ENCODE measurements at regions not wholly inside any gene's neighbourhood (a gene's known extent, or its start where the extent isn't known, plus 50 kb on each side); places are given as distances from the start of the nearest gene placed in this dataset.

DNA sequence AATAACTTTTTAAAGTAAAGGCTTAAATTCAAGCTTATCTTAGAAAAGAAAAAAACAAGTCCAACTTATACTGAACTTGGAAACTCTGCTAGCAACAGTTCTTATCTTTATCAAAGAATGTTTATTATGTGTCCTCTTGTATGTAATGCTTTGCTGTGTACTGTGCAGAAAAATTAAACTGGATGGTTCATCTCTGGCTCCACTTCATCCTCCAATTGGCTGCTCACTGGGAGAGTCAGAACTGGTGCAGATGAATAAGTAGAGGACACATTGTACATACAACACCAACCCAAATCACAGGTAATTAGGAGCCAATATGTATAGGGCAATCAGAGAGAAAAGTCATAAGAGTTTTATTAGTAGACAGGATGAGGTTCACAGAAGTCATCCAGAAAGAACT lies 123.6 kb upstream of the NAP1L1 start:
- Histone ChIP-seq H3K4me3 (no peak overlapping the region), H3K27ac (no peak overlapping the region), H3K9me3 (no peaks in the 10 kb centered on the region), H3K4me1 (no peaks in the 10 kb centered on the region), H3K27me3 (no peaks in the 10 kb centered on the region), H3K36me3 (no peaks in the 10 kb centered on the region)
- TF ChIP-seq, protein P1, sequence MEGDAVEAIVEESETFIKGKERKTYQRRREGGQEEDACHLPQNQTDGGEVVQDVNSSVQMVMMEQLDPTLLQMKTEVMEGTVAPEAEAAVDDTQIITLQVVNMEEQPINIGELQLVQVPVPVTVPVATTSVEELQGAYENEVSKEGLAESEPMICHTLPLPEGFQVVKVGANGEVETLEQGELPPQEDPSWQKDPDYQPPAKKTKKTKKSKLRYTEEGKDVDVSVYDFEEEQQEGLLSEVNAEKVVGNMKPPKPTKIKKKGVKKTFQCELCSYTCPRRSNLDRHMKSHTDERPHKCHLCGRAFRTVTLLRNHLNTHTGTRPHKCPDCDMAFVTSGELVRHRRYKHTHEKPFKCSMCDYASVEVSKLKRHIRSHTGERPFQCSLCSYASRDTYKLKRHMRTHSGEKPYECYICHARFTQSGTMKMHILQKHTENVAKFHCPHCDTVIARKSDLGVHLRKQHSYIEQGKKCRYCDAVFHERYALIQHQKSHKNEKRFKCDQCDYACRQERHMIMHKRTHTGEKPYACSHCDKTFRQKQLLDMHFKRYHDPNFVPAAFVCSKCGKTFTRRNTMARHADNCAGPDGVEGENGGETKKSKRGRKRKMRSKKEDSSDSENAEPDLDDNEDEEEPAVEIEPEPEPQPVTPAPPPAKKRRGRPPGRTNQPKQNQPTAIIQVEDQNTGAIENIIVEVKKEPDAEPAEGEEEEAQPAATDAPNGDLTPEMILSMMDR (IDR thresholded peaks at IDR 0.05) = no peak
- TF ChIP-seq POLR2A (IDR thresholded peaks at IDR 0.05) = no peak
- no peak for DNase-seq
- intact Hi-C loops (cut with DNase I) = no loop called here

DNA sequence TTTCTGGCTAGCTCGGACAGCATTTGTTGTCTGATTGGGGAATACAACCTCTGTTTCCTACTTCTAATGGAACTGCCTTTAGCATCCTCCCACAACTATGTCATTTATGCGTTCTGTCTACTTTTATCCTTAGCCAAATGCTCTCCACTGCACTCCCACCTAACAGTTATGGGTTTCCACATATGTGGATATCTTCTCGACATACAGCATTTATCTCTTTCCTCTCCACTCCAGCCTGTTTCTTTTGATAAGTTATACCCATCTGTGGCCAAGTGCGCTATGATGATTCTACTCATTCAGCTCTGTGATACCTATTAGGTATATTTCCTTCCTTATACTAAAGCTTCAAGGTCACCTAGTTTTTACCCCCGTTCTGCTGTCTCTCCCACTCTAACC lies 122.2 kb upstream of the NAP1L1 start:
- no peaks in the 10 kb centered on the region for H3K9me3 ChIP-seq
- no peak overlapping the region for H3K4me3 ChIP-seq
- no peaks in the 10 kb centered on the region for H3K36me3 ChIP-seq
- intact Hi-C loops (cut with DNase I) = no loop called here
- 82 to 94% methylated on average over 5 of the region's 5 CpGs for WGBS, 2 donors
- no peak overlapping the region for H3K27ac ChIP-seq
- no peaks in the 10 kb centered on the region for H3K4me1 ChIP-seq
- no peak for DNase-seq
- TF ChIP-seq POLR2A (IDR thresholded peaks at IDR 0.05) = no peak
- TF ChIP-seq, protein P1 (IDR thresholded peaks at IDR 0.05) = no peak
- H3K27me3 ChIP-seq = no peaks in the 10 kb centered on the region

DNA sequence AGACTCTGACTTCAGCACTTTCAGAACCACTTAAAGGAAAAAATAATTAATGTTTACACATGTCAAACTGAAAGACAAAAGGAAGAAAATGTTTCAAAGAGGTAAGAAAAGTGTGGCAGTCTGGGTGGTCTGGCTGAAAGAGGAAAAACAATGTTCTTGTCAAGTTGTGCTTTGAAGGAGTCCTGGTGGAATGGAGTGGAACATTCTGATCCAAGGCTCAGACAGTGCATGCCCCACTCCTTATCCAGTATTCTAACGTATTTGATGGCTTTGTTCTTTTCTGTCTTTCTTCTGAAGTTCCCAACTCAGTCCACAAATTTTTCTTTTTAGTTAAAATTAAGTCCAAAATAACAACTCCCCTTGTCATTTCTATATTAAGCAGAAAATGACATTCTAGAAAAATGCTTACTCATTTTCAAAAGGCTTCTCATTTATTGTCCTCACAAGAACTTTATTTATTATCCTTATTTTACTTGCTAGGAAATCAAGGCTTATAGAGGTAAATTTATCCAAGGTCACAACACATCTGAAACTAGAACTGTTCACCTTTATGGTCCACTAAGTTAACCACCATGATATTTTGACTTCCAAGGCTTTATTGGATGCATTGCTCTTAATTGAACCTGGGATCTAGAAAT lies 121.7 kb upstream of the NAP1L1 start:
- intact Hi-C loops (cut with DNase I) = no loop called here

DNA sequence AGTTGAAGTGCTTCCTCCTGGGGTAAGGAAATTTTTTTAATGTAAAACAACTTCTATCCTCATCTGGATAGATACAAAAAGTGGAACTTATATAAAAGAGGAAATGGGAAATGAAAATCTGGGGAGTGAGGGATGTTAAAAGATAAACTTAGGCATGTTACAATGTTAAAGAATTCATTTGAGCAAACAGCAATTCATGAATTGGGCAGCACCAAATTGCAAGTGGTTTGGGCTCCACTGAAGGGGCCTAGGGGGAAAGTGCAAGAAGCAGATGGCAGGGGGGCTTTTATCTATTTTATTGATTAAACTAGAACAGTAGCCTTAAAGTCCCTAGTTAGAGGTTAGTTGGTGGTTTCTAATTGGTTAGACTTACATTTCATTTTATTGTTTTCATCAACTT lies 118.1 kb upstream of the NAP1L1 start:
- H3K27me3 ChIP-seq = no peaks in the 10 kb centered on the region
- no peaks in the 10 kb centered on the region for H3K36me3 ChIP-seq
- H3K9me3 ChIP-seq = peaks cover 0 to 23% (median 0%) of the 10 kb centered on the region in 3 donors
- TF ChIP-seq, protein P1 (IDR thresholded peaks at IDR 0.05) = no peak
- TF ChIP-seq POLR2A (IDR thresholded peaks at IDR 0.05) = no peak
- no peak for DNase-seq
- intact Hi-C loops (cut with DNase I) = no loop called here
- H3K4me1 ChIP-seq = no peaks in the 10 kb centered on the region
- no peak overlapping the region for H3K4me3 ChIP-seq
- no peak overlapping the region for H3K27ac ChIP-seq

More for the DNA sequence above, 121.7 kb upstream of the NAP1L1 start:
- H3K4me1 ChIP-seq = no peaks in the 10 kb centered on the region
- no peaks in the 10 kb centered on the region for H3K9me3 ChIP-seq
- H3K4me3 ChIP-seq = no peak overlapping the region
- WGBS, 2 donors = 25 to 32% methylated on average over 1 of the region's 1 CpG
- DNase-seq = no peak
- no peak for TF ChIP-seq POLR2A (IDR thresholded peaks at IDR 0.05)
- TF ChIP-seq, protein P1 (IDR thresholded peaks at IDR 0.05) = no peak
- H3K36me3 ChIP-seq = no peaks in the 10 kb centered on the region
- no peaks in the 10 kb centered on the region for H3K27me3 ChIP-seq
- no peak overlapping the region for H3K27ac ChIP-seq

DNA sequence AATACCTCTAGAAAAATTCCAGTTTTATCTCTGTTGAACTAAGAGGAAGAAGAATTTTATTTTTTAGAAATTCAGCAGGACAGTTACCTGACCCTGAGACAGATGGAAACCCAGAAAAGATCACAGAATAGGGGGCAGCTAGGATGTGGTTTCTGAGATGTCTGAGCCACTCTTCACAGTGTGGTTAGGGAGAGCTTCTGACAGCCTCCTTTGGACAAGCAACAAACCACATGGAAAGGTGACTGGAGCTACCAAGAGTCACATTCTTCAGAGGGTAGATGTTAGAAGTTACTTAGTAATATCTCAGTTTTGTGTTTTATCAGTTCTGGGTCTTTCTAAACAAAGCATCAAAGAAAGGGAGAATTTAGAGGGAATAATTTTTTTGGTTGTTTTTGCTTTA lies 117.3 kb upstream of the NAP1L1 start:
- Histone ChIP-seq H3K4me3 (no peak overlapping the region), H3K4me1 (no peaks in the 10 kb centered on the region), H3K27me3 (no peaks in the 10 kb centered on the region), H3K9me3 (peaks cover 0 to 23% (median 0%) of the 10 kb centered on the region in 3 donors), H3K36me3 (no peaks in the 10 kb centered on the region), H3K27ac (no peak overlapping the region)
- no peak for TF ChIP-seq POLR2A (IDR thresholded peaks at IDR 0.05)
- TF ChIP-seq, protein P1 (IDR thresholded peaks at IDR 0.05) = no peak
- no peak for DNase-seq
- intact Hi-C loops (cut with DNase I) = no loop called here

Measured in esophagus squamous epithelium (tissue), 5 donors.